ENCODE measurements at regions not wholly inside any gene's neighbourhood (a gene's known extent, or its start where the extent isn't known, plus 50 kb on each side); places are given as distances from the start of the nearest gene placed in this dataset.

- no peak for TF ChIP-seq CTCF (IDR thresholded peaks at IDR 0.05)
- no peak for TF ChIP-seq POLR2A (IDR thresholded peaks at IDR 0.05)
- no peak for TF ChIP-seq POLR2AphosphoS5 (IDR thresholded peaks at IDR 0.05)
Measured at GRCh38 chr3:73855813-73856212, 231.1 kb upstream of the PDZRN3 start.

Data from prostate gland (tissue), 2 donors.